Caco-2 (cell line): ENCODE measurements at regions not wholly inside any gene's neighbourhood (a gene's known extent, or its start where the extent isn't known, plus 50 kb on each side); places are given as distances from the start of the nearest gene placed in this dataset.

Source experiments
- BruUV-seq: library from RNA; stranded (reverse); fragments of 400-500 nt; replicated peaks from 2 replicates; lab custom pipeline; 2021; lab: Mats Ljungman, UMichigan
- CTCF ChIA-PET: fragments of 300-600 bp; sonication (Branson Sonifier 250); formaldehyde crosslinking; loops from one replicate; lab custom pipeline; 2022; ENCODE audit warnings: antibody characterized with exemption; lab: Charles Lee
- POLR2A ChIA-PET: fragments of 300-600 bp; sonication (Branson Sonifier 250); formaldehyde crosslinking; loops from one replicate; lab custom pipeline; 2022; ENCODE audit warnings: antibody characterized with exemption; lab: Charles Lee
- DNase-seq, 2 experiments: peaks; one replicate each; pipeline versions ENCODE4 v3.0.0 to v3.0.0-alpha.2; 2020 to 2022
- H3K27me3 ChIP-seq: replicated peaks from 2 replicates; pipeline ENCODE4 v1.6.0; 2011; ENCODE audit warnings: low read length; ENCODE audit not compliant: control insufficient read depth, insufficient read depth
- H3K36me3 ChIP-seq: 2 replicates; pipeline ENCODE4 v1.5.1; 2011; ENCODE audit warnings: low read length; ENCODE audit not compliant: control insufficient read depth, insufficient read depth
- H3K4me1 ChIP-seq: fragments of 250-450 bp; sonication (Bioruptor Pico); 2 replicates; pipeline ENCODE4 v1.5.1; 2020; ENCODE audit warnings: mild to moderate bottlenecking
- H3K4me3 ChIP-seq: 2 replicates; pipeline ENCODE4 v1.5.1; 2011; ENCODE audit warnings: low read depth, mild to moderate bottlenecking, control low read depth, low read length
- H3K9me3 ChIP-seq: fragments of 250-450 bp; sonication (Bioruptor Pico); 2 replicates; pipeline ENCODE4 v1.5.1; 2020; ENCODE audit warnings: mild to moderate bottlenecking, moderate library complexity
- H3K27ac Mint-ChIP-seq: one replicate; pipeline ENCODE4 v1.8.0; 2022; ENCODE audit warnings: mixed read lengths; ENCODE audit not compliant: unreplicated experiment
- H3K27me3 Mint-ChIP-seq: one replicate; pipeline ENCODE4 v1.8.0; 2022; ENCODE audit warnings: mixed read lengths; ENCODE audit not compliant: insufficient read depth, unreplicated experiment
- H3K36me3 Mint-ChIP-seq: one replicate; pipeline ENCODE4 v1.8.0; 2022; ENCODE audit warnings: mild to moderate bottlenecking, mixed read lengths; ENCODE audit not compliant: insufficient read depth, unreplicated experiment
- H3K4me1 Mint-ChIP-seq: one replicate; pipeline ENCODE4 v1.8.0; 2022; ENCODE audit warnings: low read depth, mixed read lengths; ENCODE audit not compliant: unreplicated experiment
- H3K4me3 Mint-ChIP-seq: one replicate; pipeline ENCODE4 v1.8.0; 2022; ENCODE audit warnings: mild to moderate bottlenecking, moderate library complexity, mixed read lengths; ENCODE audit not compliant: unreplicated experiment
- H3K9me3 Mint-ChIP-seq: one replicate; pipeline ENCODE4 v1.8.0; 2022; ENCODE audit warnings: mixed read lengths; ENCODE audit not compliant: unreplicated experiment
- intact Hi-C: fragments of 100-400 bp; cut with micrococcal nuclease; formaldehyde crosslinking; loops from one replicate; pipeline ENCODE4 v1.10.0; 2022; ENCODE audit not compliant: unreplicated experiment
- TF ChIP-seq, protein P1 (sequence below), 2 experiments: fragments of 200-600 bp in 1 of 2; IDR thresholded peaks; 1 replicate in 1 of 2; 2 replicates in 1 of 2; pipeline versions ENCODE4 v1.5.1 to v1.8.0; 2011 to 2022; ENCODE audit warnings: antibody characterized with exemption in 1 of 2, control low read depth in 1 of 2, inconsistent platforms in 1 of 2, low read depth in 1 of 2, low read length in 1 of 2, mild to moderate bottlenecking in 1 of 2, moderate library complexity in 1 of 2; ENCODE audit not compliant: insufficient read depth in 1 of 2, severe bottlenecking in 1 of 2, unreplicated experiment in 1 of 2

DNA sequence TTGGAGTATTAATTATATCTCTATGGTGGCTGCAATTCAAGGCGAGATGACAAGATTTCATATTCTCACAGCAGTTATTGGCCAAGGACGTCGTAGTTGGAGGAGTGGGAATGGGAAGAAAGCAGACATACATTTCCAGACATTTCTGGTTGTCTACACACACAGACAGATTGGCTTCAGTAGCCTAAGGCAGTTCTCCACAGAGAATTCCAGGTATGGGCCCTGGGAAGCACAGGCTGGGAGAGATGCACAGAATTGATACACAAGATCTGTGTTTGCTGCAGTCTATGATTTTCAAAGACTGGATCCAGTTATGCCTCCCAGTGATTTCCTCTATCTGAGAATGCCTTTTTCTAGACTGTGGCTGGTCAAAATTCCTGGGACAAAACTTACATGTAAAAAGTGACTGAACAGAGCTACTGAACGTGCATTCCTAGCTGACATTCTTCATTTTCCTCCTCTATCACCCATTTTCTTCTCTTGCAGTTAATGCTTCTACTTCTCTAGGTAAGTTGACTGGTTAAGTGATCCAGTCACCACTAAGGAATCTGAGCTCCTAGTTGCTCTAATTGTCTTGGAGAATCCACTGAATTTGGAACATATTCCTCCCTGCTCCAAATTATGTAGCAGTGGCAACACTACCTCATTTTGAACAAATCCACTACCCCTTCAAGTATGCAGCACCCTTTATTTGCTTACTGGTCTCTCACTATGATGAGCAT is 386.7 kb upstream of the CDH7 start:
- no peak overlapping the region for H3K4me3 ChIP-seq
- DNase-seq = no peak
- H3K27ac Mint-ChIP-seq = no peak overlapping the region
- H3K9me3 Mint-ChIP-seq = no peaks in the 10 kb centered on the region
- no peaks in the 10 kb centered on the region for H3K4me1 Mint-ChIP-seq
- CTCF ChIA-PET = no interaction called here
- no TSS peak for BruUV-seq
- no peaks in the 10 kb centered on the region for H3K27me3 ChIP-seq
- intact Hi-C loops = no loop called here
- H3K9me3 ChIP-seq = no peaks in the 10 kb centered on the region
- H3K4me1 ChIP-seq = no peaks in the 10 kb centered on the region
- POLR2A ChIA-PET = no interaction called here
- no peak overlapping the region for H3K4me3 Mint-ChIP-seq
- TF ChIP-seq, protein P1, sequence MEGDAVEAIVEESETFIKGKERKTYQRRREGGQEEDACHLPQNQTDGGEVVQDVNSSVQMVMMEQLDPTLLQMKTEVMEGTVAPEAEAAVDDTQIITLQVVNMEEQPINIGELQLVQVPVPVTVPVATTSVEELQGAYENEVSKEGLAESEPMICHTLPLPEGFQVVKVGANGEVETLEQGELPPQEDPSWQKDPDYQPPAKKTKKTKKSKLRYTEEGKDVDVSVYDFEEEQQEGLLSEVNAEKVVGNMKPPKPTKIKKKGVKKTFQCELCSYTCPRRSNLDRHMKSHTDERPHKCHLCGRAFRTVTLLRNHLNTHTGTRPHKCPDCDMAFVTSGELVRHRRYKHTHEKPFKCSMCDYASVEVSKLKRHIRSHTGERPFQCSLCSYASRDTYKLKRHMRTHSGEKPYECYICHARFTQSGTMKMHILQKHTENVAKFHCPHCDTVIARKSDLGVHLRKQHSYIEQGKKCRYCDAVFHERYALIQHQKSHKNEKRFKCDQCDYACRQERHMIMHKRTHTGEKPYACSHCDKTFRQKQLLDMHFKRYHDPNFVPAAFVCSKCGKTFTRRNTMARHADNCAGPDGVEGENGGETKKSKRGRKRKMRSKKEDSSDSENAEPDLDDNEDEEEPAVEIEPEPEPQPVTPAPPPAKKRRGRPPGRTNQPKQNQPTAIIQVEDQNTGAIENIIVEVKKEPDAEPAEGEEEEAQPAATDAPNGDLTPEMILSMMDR (IDR thresholded peaks at IDR 0.05; ENCODE audit: insufficient read depth in 1 of 2, low read depth in 1 of 2, low read length in 1 of 2, severe bottlenecking in 1 of 2, unreplicated experiment in 1 of 2) = no peak
- no peaks in the 10 kb centered on the region for H3K36me3 Mint-ChIP-seq
- H3K36me3 ChIP-seq = no peaks in the 10 kb centered on the region
- no peaks in the 10 kb centered on the region for H3K27me3 Mint-ChIP-seq

- no peaks in the 10 kb centered on the region for H3K9me3 Mint-ChIP-seq
- POLR2A ChIA-PET = no interaction called here
- no peaks in the 10 kb centered on the region for H3K27me3 ChIP-seq
- no peaks in the 10 kb centered on the region for H3K4me1 Mint-ChIP-seq
- no peaks in the 10 kb centered on the region for H3K27me3 Mint-ChIP-seq
- no peak overlapping the region for H3K27ac Mint-ChIP-seq
- no peaks in the 10 kb centered on the region for H3K36me3 Mint-ChIP-seq
- BruUV-seq = no TSS peak
- no peak overlapping the region for H3K4me3 ChIP-seq
- TF ChIP-seq, protein P1 (IDR thresholded peaks at IDR 0.05; ENCODE audit: insufficient read depth in 1 of 2, low read depth in 1 of 2, low read length in 1 of 2, severe bottlenecking in 1 of 2, unreplicated experiment in 1 of 2) = no peak
- H3K4me3 Mint-ChIP-seq = no peak overlapping the region
- intact Hi-C loops = no loop called here
- CTCF ChIA-PET = no interaction called here
- DNase-seq = no peak
- no peaks in the 10 kb centered on the region for H3K4me1 ChIP-seq
- H3K9me3 ChIP-seq = no peaks in the 10 kb centered on the region
- H3K36me3 ChIP-seq = no peaks in the 10 kb centered on the region
These were observed 387.8 kb upstream of the CDH7 start for GRCh38 chr18:65363011-65363410.

GRCh38 chr18:65359479-65359878 is 391.3 kb upstream of the CDH7 start:
- no peaks in the 10 kb centered on the region for H3K4me1 ChIP-seq
- no TSS peak for BruUV-seq
- POLR2A ChIA-PET = no interaction called here
- H3K27me3 Mint-ChIP-seq = no peaks in the 10 kb centered on the region
- H3K4me3 ChIP-seq = no peak overlapping the region
- intact Hi-C loops = no loop called here
- no peak for DNase-seq
- no peaks in the 10 kb centered on the region for H3K9me3 Mint-ChIP-seq
- TF ChIP-seq, protein P1 (IDR thresholded peaks at IDR 0.05; ENCODE audit: insufficient read depth in 1 of 2, low read depth in 1 of 2, low read length in 1 of 2, severe bottlenecking in 1 of 2, unreplicated experiment in 1 of 2) = no peak
- H3K9me3 ChIP-seq = no peaks in the 10 kb centered on the region
- no peak overlapping the region for H3K4me3 Mint-ChIP-seq
- H3K4me1 Mint-ChIP-seq = no peaks in the 10 kb centered on the region
- H3K27me3 ChIP-seq = no peaks in the 10 kb centered on the region
- no peaks in the 10 kb centered on the region for H3K36me3 Mint-ChIP-seq
- no peaks in the 10 kb centered on the region for H3K36me3 ChIP-seq
- CTCF ChIA-PET = no interaction called here
- no peak overlapping the region for H3K27ac Mint-ChIP-seq
